K562 (cell line): ENCODE measurements at regions not wholly inside any gene's neighbourhood (a gene's known extent, or its start where the extent isn't known, plus 50 kb on each side); places are given as distances from the start of the nearest gene placed in this dataset.
A peak's percentile ranks its signal among the peaks of the same experiment; 100 is the strongest.
"Not testable (repeated sequence)": the region's sequence is repeated elsewhere in the genome, so short reads cannot be mapped to it uniquely, and the experiment has no call there.

Source experiments
- ATAC-seq: fragments of 200-7000 bp; cut with Tn5 transposase; 3 replicates; pipeline ENCODE4 v1.9.1; 2020; ENCODE audit warnings: moderate library complexity
- BruUV-seq: library from RNA; stranded (reverse); fragments of 400-500 nt; replicated peaks from 2 replicates; lab custom pipeline; 2021; lab: Mats Ljungman, UMichigan
- CTCF ChIA-PET: fragments of 300-600 bp; formaldehyde crosslinking; extraction: SDS; loops from one replicate; lab custom pipeline; 2021; ENCODE audit warnings: low intra/inter-chr PET ratio; lab: Yijun Ruan, JAX
- POLR2A ChIA-PET: fragments of 300-600, 350-650 bp; sonication (Branson Sonifier 250); formaldehyde crosslinking; extraction: SDS; loops from one replicate; lab custom pipeline; 2021; ENCODE audit warnings: antibody characterized with exemption, inconsistent platforms; lab: Yijun Ruan, JAX
- DNase-seq, 4 experiments: peaks; one replicate each; pipeline versions ENCODE4 v3.0.0 to v3.0.0-alpha.2; 2011 to 2018; ENCODE audit warnings: low spot score in 3 of 4, mixed read lengths in 3 of 4; ENCODE audit errors: extremely low read depth in 1 of 4
- FAIRE-seq: peaks from 2 replicates; lab custom pipeline; 2011; peaks lifted over from hg19 to GRCh38; lab: Jason Lieb, UNC
- H2AFZ ChIP-seq: 2 replicates; pipeline ENCODE4 v1.6.0; 2011; ENCODE audit warnings: low read depth, low read length, control low read depth, inconsistent platforms
- H3K27ac ChIP-seq: fragments of 200-600 bp; 3 replicates; pipeline ENCODE4 v1.8.0; 2011; ENCODE audit warnings: low read depth, mild to moderate bottlenecking, control low read depth, inconsistent platforms, low read length, moderate library complexity, mixed read lengths; ENCODE audit errors: extremely low read depth
- H3K27me3 ChIP-seq, 2 experiments: fragments of 300-600 bp in 1 of 2; 2 replicates in 1 of 2; 3 replicates in 1 of 2; pipeline versions ENCODE4 v1.6.0 to v1.8.0; 2011; ENCODE audit warnings: inconsistent platforms in 2 of 2, low read length in 2 of 2, mild to moderate bottlenecking in 1 of 2, mixed read lengths in 1 of 2, moderate library complexity in 1 of 2; ENCODE audit not compliant: control insufficient read depth in 2 of 2, insufficient read depth in 2 of 2
- H3K36me3 ChIP-seq: fragments of 300-600 bp; 3 replicates; pipeline ENCODE4 v1.8.0; 2011; ENCODE audit warnings: mild to moderate bottlenecking, low read length, inconsistent platforms; ENCODE audit not compliant: control insufficient read depth, insufficient read depth
- H3K4me1 ChIP-seq, 2 experiments: fragments of 200-600 bp in 1 of 2; replicated peaks in 1 of 2; 2 replicates in 1 of 2; 3 replicates in 1 of 2; pipeline versions ENCODE4 v1.5.1 to v1.8.0; 2011; ENCODE audit warnings: inconsistent platforms in 2 of 2, low read length in 2 of 2, mild to moderate bottlenecking in 1 of 2, mixed read lengths in 1 of 2, moderate library complexity in 1 of 2; ENCODE audit not compliant: control insufficient read depth in 2 of 2, insufficient read depth in 2 of 2
- H3K4me2 ChIP-seq: 2 replicates; pipeline ENCODE4 v1.6.1; 2011; ENCODE audit warnings: low read length, control low read depth, inconsistent platforms, mixed read lengths; ENCODE audit not compliant: insufficient read depth
- H3K4me3 ChIP-seq: fragments of 200-600 bp; sonication (generic), shearing (Covaris generic); 2 replicates; pipeline ENCODE4 v1.5.1; 2016; ENCODE audit warnings: control low read depth, inconsistent platforms
- H3K79me2 ChIP-seq: fragments of 200-600 bp; 3 replicates; pipeline ENCODE4 v1.8.0; 2011; ENCODE audit warnings: low read length, inconsistent platforms; ENCODE audit not compliant: control insufficient read depth, insufficient read depth
- H3K9ac ChIP-seq, 2 experiments: 2 replicates each; pipeline versions ENCODE4 v1.6.0 to v1.6.1; 2011; ENCODE audit warnings: low read depth in 2 of 2, low read length in 2 of 2, control low read depth in 1 of 2, inconsistent platforms in 1 of 2, mild to moderate bottlenecking in 1 of 2, mixed read lengths in 1 of 2; ENCODE audit not compliant: insufficient read depth in 1 of 2
- H3K9me1 ChIP-seq: one replicate; pipeline ENCODE4 v1.6.0; 2011; ENCODE audit warnings: inconsistent platforms, mild to moderate bottlenecking, low read length, moderate library complexity; ENCODE audit not compliant: control insufficient read depth, insufficient read depth
- H3K9me3 ChIP-seq: replicated peaks from 2 replicates; pipeline ENCODE4 v1.5.1; 2011; ENCODE audit warnings: low read depth, low read length, inconsistent platforms; ENCODE audit not compliant: control insufficient read depth, insufficient read depth
- H4K20me1 ChIP-seq: replicated peaks from 2 replicates; pipeline ENCODE4 v1.6.1; 2011; ENCODE audit warnings: low read length, inconsistent platforms, mixed read lengths; ENCODE audit not compliant: control insufficient read depth, insufficient read depth
- ARHGAP35 ChIP-seq: fragments of 450-650 bp; IDR thresholded peaks from 2 replicates; pipeline ENCODE4 v1.6.1; 2018; ENCODE audit not compliant: partially characterized antibody
- CSDE1 ChIP-seq, 2 experiments: fragments of 450-650 bp; IDR thresholded peaks; 2 replicates each; pipeline ENCODE4 v1.6.1; 2016; ENCODE audit warnings: mild to moderate bottlenecking in 1 of 2
- LARP7 ChIP-seq: fragments of 450-650 bp; IDR thresholded peaks from 2 replicates; pipeline ENCODE4 v1.6.1; 2016
- NCOA4 ChIP-seq: fragments of 450-650 bp; IDR thresholded peaks from 2 replicates; pipeline ENCODE4 v1.6.1; 2018; ENCODE audit warnings: mild to moderate bottlenecking; ENCODE audit not compliant: partially characterized antibody
- NFIC ChIP-seq: fragments of 450-650 bp; IDR thresholded peaks from 2 replicates; pipeline ENCODE4 v1.6.1; 2017; ENCODE audit warnings: mild to moderate bottlenecking, inconsistent platforms
- TRIM24 ChIP-seq, 2 experiments: fragments of 450-650 bp; IDR thresholded peaks; 2 replicates each; pipeline ENCODE4 v1.6.1; 2016
- TSC22D4 ChIP-seq: fragments of 450-650 bp; IDR thresholded peaks from 2 replicates; pipeline ENCODE4 v1.6.1; 2016; ENCODE audit warnings: missing genetic modification characterization, missing biosample characterization, control low read depth
- WGBS: fragments of 100-300 bp; shearing (Covaris generic); methylation state at CpG from one replicate; pipeline ENCODE4 v1.1.6; 2016; ENCODE audit warnings: low coverage, mixed read lengths; ENCODE audit not compliant: insufficient coverage; ENCODE audit errors: missing lambda C conversion rate; 5-methylcytosine and 5-hydroxymethylcytosine counted together
- in situ Hi-C: fragments of 300-500 bp; cut with MboI; formaldehyde crosslinking; loops from 4 replicates; pipeline ENCODE4 v1.15.0; 2018; ENCODE audit warnings: inconsistent platforms, mixed read lengths
- intact Hi-C: fragments of 100-400 bp; cut with micrococcal nuclease; formaldehyde crosslinking; loops from 2 replicates; pipeline ENCODE4 v1.14.2; 2022
- TF ChIP-seq, protein P1 (sequence below), 2 experiments: fragments of 450-650 bp in 1 of 2; sonication (generic) in 1 of 2; formaldehyde crosslinking in 1 of 2; IDR thresholded peaks in 1 of 2; conservative IDR thresholded peaks in 1 of 2; 2 replicates each; pipeline versions ENCODE4 v1.6.1 to v1.8.1; 2016 to 2023; ENCODE audit warnings: mild to moderate bottlenecking in 2 of 2, moderate library complexity in 2 of 2, inconsistent platforms in 1 of 2, missing genetic modification reagents in 1 of 2
- TF ChIP-seq, protein P2 (sequence below): fragments of 450-650 bp; IDR thresholded peaks from 2 replicates; pipeline ENCODE4 v1.6.1; 2016; ENCODE audit warnings: borderline replicate concordance

DNA sequence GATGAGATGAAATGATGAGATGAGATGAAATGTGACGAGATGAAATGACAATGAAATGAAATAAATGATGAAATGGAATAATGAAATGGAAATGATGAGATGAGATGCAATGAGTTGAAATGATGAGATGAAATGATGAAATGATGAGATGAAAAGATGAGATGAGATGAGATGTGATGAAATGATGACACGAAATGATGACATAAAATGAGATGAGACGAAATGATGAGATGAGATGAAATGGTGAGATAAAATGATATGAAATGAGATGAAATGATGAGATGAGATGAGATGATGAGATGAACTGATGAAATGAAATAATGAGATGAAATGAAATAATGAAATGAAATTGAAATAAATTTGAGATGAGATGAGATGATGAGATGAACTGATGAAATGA lies 232.2 kb downstream of the GOLGA6L6 start:
- CTCF ChIA-PET = interaction anchor here (0.7 kb wide), 1 partner anchor 439 kb away, joined by 5 read pairs; no protein-coding TSS in a partner anchor
- not testable (repeated sequence) for H3K36me3 ChIP-seq
- TF ChIP-seq, protein P1, sequence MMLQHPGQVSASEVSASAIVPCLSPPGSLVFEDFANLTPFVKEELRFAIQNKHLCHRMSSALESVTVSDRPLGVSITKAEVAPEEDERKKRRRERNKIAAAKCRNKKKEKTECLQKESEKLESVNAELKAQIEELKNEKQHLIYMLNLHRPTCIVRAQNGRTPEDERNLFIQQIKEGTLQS (IDR thresholded peaks at IDR 0.05) = peak; percentile 24; the same call in 1 of the 2 replicates
- TF ChIP-seq, protein P1 (CRISPR knock-in tag; conservative IDR thresholded peaks at IDR 0.05) = not testable (repeated sequence)
- TF ChIP-seq ARHGAP35 = peak; percentile 84
- 0 out of 2 replicates have a peak, but pooled peaks have one; percentile 5 for TF ChIP-seq NFIC
- TF ChIP-seq TRIM24 (IDR thresholded peaks at IDR 0.05) = peak in 1 of 2 experiments; percentile 70; a peak in 2 of 4 replicates
- TF ChIP-seq, protein P2, sequence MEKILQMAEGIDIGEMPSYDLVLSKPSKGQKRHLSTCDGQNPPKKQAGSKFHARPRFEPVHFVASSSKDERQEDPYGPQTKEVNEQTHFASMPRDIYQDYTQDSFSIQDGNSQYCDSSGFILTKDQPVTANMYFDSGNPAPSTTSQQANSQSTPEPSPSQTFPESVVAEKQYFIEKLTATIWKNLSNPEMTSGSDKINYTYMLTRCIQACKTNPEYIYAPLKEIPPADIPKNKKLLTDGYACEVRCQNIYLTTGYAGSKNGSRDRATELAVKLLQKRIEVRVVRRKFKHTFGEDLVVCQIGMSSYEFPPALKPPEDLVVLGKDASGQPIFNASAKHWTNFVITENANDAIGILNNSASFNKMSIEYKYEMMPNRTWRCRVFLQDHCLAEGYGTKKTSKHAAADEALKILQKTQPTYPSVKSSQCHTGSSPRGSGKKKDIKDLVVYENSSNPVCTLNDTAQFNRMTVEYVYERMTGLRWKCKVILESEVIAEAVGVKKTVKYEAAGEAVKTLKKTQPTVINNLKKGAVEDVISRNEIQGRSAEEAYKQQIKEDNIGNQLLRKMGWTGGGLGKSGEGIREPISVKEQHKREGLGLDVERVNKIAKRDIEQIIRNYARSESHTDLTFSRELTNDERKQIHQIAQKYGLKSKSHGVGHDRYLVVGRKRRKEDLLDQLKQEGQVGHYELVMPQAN = 0 out of 2 replicates have a peak, but pooled peaks have one; percentile 25
- TF ChIP-seq NCOA4 = peak; percentile 43
- 0 out of 4 replicates have a peak, but pooled peaks of 1 of the 2 experiments have one; percentile 53 for TF ChIP-seq CSDE1 (IDR thresholded peaks at IDR 0.05)
- 0 out of 2 replicates have a peak, but pooled peaks have one; percentile 37 for TF ChIP-seq LARP7
- TF ChIP-seq TSC22D4 (tag) = 0 out of 2 replicates have a peak, but pooled peaks have one; percentile 53
- TF ChIP-seq, all 486 proteins: peak for 9; not testable (repeated sequence) for 477
- in situ Hi-C loops, H3K27ac ChIP-seq, DNase-seq, H3K9me1 ChIP-seq, H2AFZ ChIP-seq, FAIRE-seq, BruUV-seq, H3K9ac ChIP-seq, ATAC-seq, H3K4me3 ChIP-seq, POLR2A ChIA-PET, H3K4me2 ChIP-seq, intact Hi-C loops, H3K4me1 ChIP-seq, H3K79me2 ChIP-seq, H3K9me3 ChIP-seq, H4K20me1 ChIP-seq, H3K27me3 ChIP-seq: not testable (repeated sequence)
- WGBS = 2% methylated on average over 3 of the region's 3 CpGs

DNA sequence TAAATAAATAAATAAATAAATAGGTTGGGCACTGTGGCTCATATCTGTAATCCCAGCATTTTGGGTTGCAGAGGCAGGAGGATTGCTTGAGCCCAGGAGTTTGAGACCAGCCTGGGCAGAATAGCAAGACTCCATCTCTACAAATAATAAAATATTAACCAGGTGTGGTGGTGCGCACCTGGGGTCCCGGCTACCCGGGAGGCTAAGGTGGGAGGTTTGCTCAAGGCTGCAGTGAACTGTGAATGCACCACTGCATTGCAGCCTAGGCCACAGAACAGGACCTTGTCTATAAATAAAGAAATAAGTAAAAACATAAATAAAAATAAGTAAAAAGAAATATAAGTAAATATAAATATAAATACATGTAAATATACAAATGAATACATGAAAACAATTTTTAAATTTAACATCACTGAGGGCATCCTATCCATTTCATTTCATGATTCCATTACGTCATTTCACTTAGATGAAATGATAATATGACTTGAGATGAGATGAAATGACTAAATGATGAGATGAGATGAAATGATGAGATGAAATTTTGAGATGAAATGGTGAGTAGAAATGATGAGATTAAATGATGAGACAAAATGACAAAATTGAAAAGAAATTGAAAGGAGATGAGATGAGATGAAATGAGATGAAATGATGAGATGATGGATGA lies 233.4 kb downstream of the GOLGA6L6 start:
- H3K27ac ChIP-seq, POLR2A ChIA-PET, H3K9me3 ChIP-seq, in situ Hi-C loops, H2AFZ ChIP-seq, H3K79me2 ChIP-seq, DNase-seq, CTCF ChIA-PET, H3K36me3 ChIP-seq, ATAC-seq, H3K4me1 ChIP-seq, H3K9ac ChIP-seq, H3K27me3 ChIP-seq, H3K4me3 ChIP-seq, BruUV-seq, H3K4me2 ChIP-seq, H4K20me1 ChIP-seq, FAIRE-seq, intact Hi-C loops, H3K9me1 ChIP-seq: not testable (repeated sequence)
- WGBS = 13% methylated on average over 4 of the region's 4 CpGs
